ENCODE measurements at regions not wholly inside any gene's neighbourhood (a gene's known extent, or its start where the extent isn't known, plus 50 kb on each side); places are given as distances from the start of the nearest gene placed in this dataset.

DNA sequence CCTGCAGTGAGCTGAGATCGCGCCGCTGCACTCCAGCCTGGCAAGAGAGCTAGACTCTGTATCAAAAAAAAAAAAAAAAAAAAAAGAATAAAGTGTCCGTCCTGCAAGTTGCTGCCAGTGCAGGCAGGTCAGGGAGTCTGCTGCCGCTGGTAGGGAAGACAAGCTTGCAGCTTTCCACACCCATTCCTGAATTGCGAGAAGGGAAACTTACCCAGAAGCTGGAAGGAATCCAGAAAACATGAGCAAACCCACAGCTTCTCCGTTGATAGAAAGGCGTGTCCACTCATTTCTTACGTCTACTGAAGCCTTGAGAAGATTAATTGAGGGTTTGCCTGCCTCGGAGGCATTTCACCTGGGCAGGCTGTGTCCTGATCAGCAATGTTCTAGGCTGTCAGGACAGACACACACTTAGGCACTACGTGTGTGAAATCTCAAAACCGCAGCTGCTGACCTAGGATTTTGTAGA is 61.6 kb upstream of the DSP start:
- RAD21 ChIA-PET (ENCODE audit: unreplicated experiment): no interaction called here
- in situ Hi-C loops (cut with MboI): no loop called here

More for the DNA sequence above, 61.6 kb upstream of the DSP start:
- Histone ChIP-seq H3K4me1 (ENCODE audit: control insufficient read depth, insufficient read depth, low read length) (no peaks in the 10 kb centered on the region), H3K79me2 (ENCODE audit: control insufficient read depth, insufficient read depth, low read length) (no peaks in the 10 kb centered on the region), H3K4me2 (ENCODE audit: control insufficient read depth, insufficient read depth) (no peak overlapping the region), H3K9ac (ENCODE audit: control insufficient read depth, insufficient read depth, low read length) (no peak overlapping the region), H3K9me3 (replicated peaks; ENCODE audit: control insufficient read depth, insufficient read depth, low read length) (no peaks in the 10 kb centered on the region; the same call in 2 of the 3 replicates), H4K20me1 (ENCODE audit: control insufficient read depth, insufficient read depth) (no peaks in the 10 kb centered on the region), H3K27me3 (replicated peaks in 1 of 2; ENCODE audit: control insufficient read depth in 2 of 2, insufficient read depth in 2 of 2, low read length in 1 of 2) (no peaks in the 10 kb centered on the region), H2AFZ (ENCODE audit: control insufficient read depth, low read depth, low read length) (no peak overlapping the region), H3K4me3 (no peak overlapping the region), H3K36me3 (ENCODE audit: control insufficient read depth in 2 of 2, insufficient read depth in 2 of 2, low read length in 1 of 2) (no peaks in the 10 kb centered on the region), H3K27ac (ENCODE audit: control insufficient read depth, insufficient read depth) (no peak overlapping the region)
- intact Hi-C loops (cut with micrococcal nuclease; ENCODE audit: unreplicated experiment): no loop called here
- POLR2A ChIA-PET: interaction anchor here (0.7 kb wide), 1 partner anchor 768 kb away, joined by 3 read pairs; no protein-coding TSS in a partner anchor
- SMC1A ChIA-PET (ENCODE audit: uncharacterized antibody, unreplicated experiment): interaction anchor here (1.4 kb wide), 1 partner anchor 11 kb away, joined by 3 read pairs; no protein-coding TSS in a partner anchor
- FAIRE-seq (no peak), DNase-seq (ENCODE audit: low read depth, low spot score) (no peak), ATAC-seq (no peak)
- 48% methylated on average over 12 of the region's 12 CpGs for WGBS (ENCODE audit: insufficient coverage, insufficient replicate concordance, low lambda C conversion rate, missing lambda C conversion rate)
- TF ChIP-seq CREB1 (IDR thresholded peaks at IDR 0.05; ENCODE audit: low read depth): no peak
- TF ChIP-seq EED (IDR thresholded peaks at IDR 0.05; ENCODE audit: low read depth): no peak
- no peak for TF ChIP-seq NR2F1 (conservative IDR thresholded peaks at IDR 0.05)
- TF ChIP-seq TARDBP (IDR thresholded peaks at IDR 0.05; ENCODE audit: borderline replicate concordance): no peak
- TF ChIP-seq SREBF2 (IDR thresholded peaks at IDR 0.05; ENCODE audit: low read length): no peak
- TF ChIP-seq, protein P1, sequence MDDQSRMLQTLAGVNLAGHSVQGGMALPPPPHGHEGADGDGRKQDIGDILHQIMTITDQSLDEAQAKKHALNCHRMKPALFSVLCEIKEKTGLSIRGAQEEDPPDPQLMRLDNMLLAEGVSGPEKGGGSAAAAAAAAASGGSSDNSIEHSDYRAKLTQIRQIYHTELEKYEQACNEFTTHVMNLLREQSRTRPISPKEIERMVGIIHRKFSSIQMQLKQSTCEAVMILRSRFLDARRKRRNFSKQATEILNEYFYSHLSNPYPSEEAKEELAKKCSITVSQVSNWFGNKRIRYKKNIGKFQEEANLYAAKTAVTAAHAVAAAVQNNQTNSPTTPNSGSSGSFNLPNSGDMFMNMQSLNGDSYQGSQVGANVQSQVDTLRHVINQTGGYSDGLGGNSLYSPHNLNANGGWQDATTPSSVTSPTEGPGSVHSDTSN (IDR thresholded peaks at IDR 0.05; ENCODE audit: insufficient replicate concordance, low read depth, low read length): no peak
- TF ChIP-seq SUZ12 (IDR thresholded peaks at IDR 0.05; ENCODE audit: unreplicated experiment): no peak
- no peak for TF ChIP-seq TCF3 (IDR thresholded peaks at IDR 0.05; ENCODE audit: borderline replicate concordance, insufficient read depth, low read depth, low read length)
- TF ChIP-seq NRF1 (conservative IDR thresholded peaks at IDR 0.05; ENCODE audit: low read depth, low read length): no peak
- no peak for TF ChIP-seq CHD2 (IDR thresholded peaks at IDR 0.05; ENCODE audit: borderline replicate concordance, low read depth, low read length)
- no peak for TF ChIP-seq KDM1A (IDR thresholded peaks at IDR 0.05; ENCODE audit: borderline replicate concordance)
- TF ChIP-seq, protein P2, sequence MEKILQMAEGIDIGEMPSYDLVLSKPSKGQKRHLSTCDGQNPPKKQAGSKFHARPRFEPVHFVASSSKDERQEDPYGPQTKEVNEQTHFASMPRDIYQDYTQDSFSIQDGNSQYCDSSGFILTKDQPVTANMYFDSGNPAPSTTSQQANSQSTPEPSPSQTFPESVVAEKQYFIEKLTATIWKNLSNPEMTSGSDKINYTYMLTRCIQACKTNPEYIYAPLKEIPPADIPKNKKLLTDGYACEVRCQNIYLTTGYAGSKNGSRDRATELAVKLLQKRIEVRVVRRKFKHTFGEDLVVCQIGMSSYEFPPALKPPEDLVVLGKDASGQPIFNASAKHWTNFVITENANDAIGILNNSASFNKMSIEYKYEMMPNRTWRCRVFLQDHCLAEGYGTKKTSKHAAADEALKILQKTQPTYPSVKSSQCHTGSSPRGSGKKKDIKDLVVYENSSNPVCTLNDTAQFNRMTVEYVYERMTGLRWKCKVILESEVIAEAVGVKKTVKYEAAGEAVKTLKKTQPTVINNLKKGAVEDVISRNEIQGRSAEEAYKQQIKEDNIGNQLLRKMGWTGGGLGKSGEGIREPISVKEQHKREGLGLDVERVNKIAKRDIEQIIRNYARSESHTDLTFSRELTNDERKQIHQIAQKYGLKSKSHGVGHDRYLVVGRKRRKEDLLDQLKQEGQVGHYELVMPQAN (conservative IDR thresholded peaks at IDR 0.05): no peak
- TF ChIP-seq, protein P3, sequence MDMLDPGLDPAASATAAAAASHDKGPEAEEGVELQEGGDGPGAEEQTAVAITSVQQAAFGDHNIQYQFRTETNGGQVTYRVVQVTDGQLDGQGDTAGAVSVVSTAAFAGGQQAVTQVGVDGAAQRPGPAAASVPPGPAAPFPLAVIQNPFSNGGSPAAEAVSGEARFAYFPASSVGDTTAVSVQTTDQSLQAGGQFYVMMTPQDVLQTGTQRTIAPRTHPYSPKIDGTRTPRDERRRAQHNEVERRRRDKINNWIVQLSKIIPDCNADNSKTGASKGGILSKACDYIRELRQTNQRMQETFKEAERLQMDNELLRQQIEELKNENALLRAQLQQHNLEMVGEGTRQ (IDR thresholded peaks at IDR 0.05; ENCODE audit: borderline replicate concordance, low read depth, low read length): no peak
- no TSS peak for BruUV-seq (replicated peaks)
- CTCF ChIA-PET: no interaction called here

All from GM12878 (cell line).